K562 (cell line): ENCODE measurements at regions not wholly inside any gene's neighbourhood (a gene's known extent, or its start where the extent isn't known, plus 50 kb on each side); places are given as distances from the start of the nearest gene placed in this dataset.

Experiments
- ATAC-seq: fragments of 200-7000 bp; cut with Tn5 transposase; 3 replicates; pipeline ENCODE4 v1.9.1; 2020; ENCODE audit warnings: moderate library complexity
- BruUV-seq: library from RNA; stranded (reverse); fragments of 400-500 nt; replicated peaks from 2 replicates; lab custom pipeline; 2021; lab: Mats Ljungman, UMichigan
- CTCF ChIA-PET: fragments of 300-600 bp; formaldehyde crosslinking; extraction: SDS; loops from one replicate; lab custom pipeline; 2021; ENCODE audit warnings: low intra/inter-chr PET ratio; lab: Yijun Ruan, JAX
- POLR2A ChIA-PET: fragments of 300-600, 350-650 bp; sonication (Branson Sonifier 250); formaldehyde crosslinking; extraction: SDS; loops from one replicate; lab custom pipeline; 2021; ENCODE audit warnings: antibody characterized with exemption, inconsistent platforms; lab: Yijun Ruan, JAX
- DNase-seq, 4 experiments: peaks; one replicate each; pipeline versions ENCODE4 v3.0.0 to v3.0.0-alpha.2; 2011 to 2018; ENCODE audit warnings: low spot score in 3 of 4, mixed read lengths in 3 of 4; ENCODE audit errors: extremely low read depth in 1 of 4
- FAIRE-seq: peaks from 2 replicates; lab custom pipeline; 2011; peaks lifted over from hg19 to GRCh38; lab: Jason Lieb, UNC
- H2AFZ ChIP-seq: 2 replicates; pipeline ENCODE4 v1.6.0; 2011; ENCODE audit warnings: low read depth, low read length, control low read depth, inconsistent platforms
- H3K27ac ChIP-seq: fragments of 200-600 bp; 3 replicates; pipeline ENCODE4 v1.8.0; 2011; ENCODE audit warnings: low read depth, mild to moderate bottlenecking, control low read depth, inconsistent platforms, low read length, moderate library complexity, mixed read lengths; ENCODE audit errors: extremely low read depth
- H3K27me3 ChIP-seq, 2 experiments: fragments of 300-600 bp in 1 of 2; 2 replicates in 1 of 2; 3 replicates in 1 of 2; pipeline versions ENCODE4 v1.6.0 to v1.8.0; 2011; ENCODE audit warnings: inconsistent platforms in 2 of 2, low read length in 2 of 2, mild to moderate bottlenecking in 1 of 2, mixed read lengths in 1 of 2, moderate library complexity in 1 of 2; ENCODE audit not compliant: control insufficient read depth in 2 of 2, insufficient read depth in 2 of 2
- H3K36me3 ChIP-seq: fragments of 300-600 bp; 3 replicates; pipeline ENCODE4 v1.8.0; 2011; ENCODE audit warnings: mild to moderate bottlenecking, low read length, inconsistent platforms; ENCODE audit not compliant: control insufficient read depth, insufficient read depth
- H3K4me1 ChIP-seq, 2 experiments: fragments of 200-600 bp in 1 of 2; replicated peaks in 1 of 2; 2 replicates in 1 of 2; 3 replicates in 1 of 2; pipeline versions ENCODE4 v1.5.1 to v1.8.0; 2011; ENCODE audit warnings: inconsistent platforms in 2 of 2, low read length in 2 of 2, mild to moderate bottlenecking in 1 of 2, mixed read lengths in 1 of 2, moderate library complexity in 1 of 2; ENCODE audit not compliant: control insufficient read depth in 2 of 2, insufficient read depth in 2 of 2
- H3K4me2 ChIP-seq: 2 replicates; pipeline ENCODE4 v1.6.1; 2011; ENCODE audit warnings: low read length, control low read depth, inconsistent platforms, mixed read lengths; ENCODE audit not compliant: insufficient read depth
- H3K4me3 ChIP-seq: fragments of 200-600 bp; sonication (generic), shearing (Covaris generic); 2 replicates; pipeline ENCODE4 v1.5.1; 2016; ENCODE audit warnings: control low read depth, inconsistent platforms
- H3K79me2 ChIP-seq: fragments of 200-600 bp; 3 replicates; pipeline ENCODE4 v1.8.0; 2011; ENCODE audit warnings: low read length, inconsistent platforms; ENCODE audit not compliant: control insufficient read depth, insufficient read depth
- H3K9ac ChIP-seq, 2 experiments: 2 replicates each; pipeline versions ENCODE4 v1.6.0 to v1.6.1; 2011; ENCODE audit warnings: low read depth in 2 of 2, low read length in 2 of 2, control low read depth in 1 of 2, inconsistent platforms in 1 of 2, mild to moderate bottlenecking in 1 of 2, mixed read lengths in 1 of 2; ENCODE audit not compliant: insufficient read depth in 1 of 2
- H3K9me1 ChIP-seq: one replicate; pipeline ENCODE4 v1.6.0; 2011; ENCODE audit warnings: inconsistent platforms, mild to moderate bottlenecking, low read length, moderate library complexity; ENCODE audit not compliant: control insufficient read depth, insufficient read depth
- H3K9me3 ChIP-seq: replicated peaks from 2 replicates; pipeline ENCODE4 v1.5.1; 2011; ENCODE audit warnings: low read depth, low read length, inconsistent platforms; ENCODE audit not compliant: control insufficient read depth, insufficient read depth
- H4K20me1 ChIP-seq: replicated peaks from 2 replicates; pipeline ENCODE4 v1.6.1; 2011; ENCODE audit warnings: low read length, inconsistent platforms, mixed read lengths; ENCODE audit not compliant: control insufficient read depth, insufficient read depth
- ARHGAP35 ChIP-seq: fragments of 450-650 bp; IDR thresholded peaks from 2 replicates; pipeline ENCODE4 v1.6.1; 2018; ENCODE audit not compliant: partially characterized antibody
- ATF1 ChIP-seq, 2 experiments: fragments of 450-650 bp in 1 of 2; IDR thresholded peaks; 2 replicates each; pipeline ENCODE4 v1.6.1; 2016; ENCODE audit warnings: missing compliant biosample characterization in 1 of 2, missing genetic modification characterization in 1 of 2
- CC2D1A ChIP-seq: fragments of 450-650 bp; IDR thresholded peaks from 2 replicates; pipeline ENCODE4 v1.6.1; 2017; ENCODE audit warnings: mild to moderate bottlenecking
- ETV5 ChIP-seq: sonication (generic); formaldehyde crosslinking; IDR thresholded peaks from 2 replicates; pipeline ENCODE4 v1.4.0; 2020; ENCODE audit warnings: low read depth, mild to moderate bottlenecking, missing genetic modification reagents
- EZH2 ChIP-seq: IDR thresholded peaks from 2 replicates; pipeline ENCODE4 v1.6.1; 2012; ENCODE audit warnings: low read depth, mild to moderate bottlenecking, inconsistent platforms, low read length, borderline replicate concordance
- FOXJ3 ChIP-seq: sonication (generic); formaldehyde crosslinking; IDR thresholded peaks from 2 replicates; pipeline ENCODE4 v1.4.0; 2020; ENCODE audit warnings: mild to moderate bottlenecking, missing genetic modification reagents
- GABPB2 ChIP-seq: fragments of 250-450 bp; sonication (Bioruptor Pico); conservative IDR thresholded peaks from 2 replicates; pipeline ENCODE4 v1.5.1; 2021; ENCODE audit warnings: mild to moderate bottlenecking
- MCM3 ChIP-seq: fragments of 450-650 bp; IDR thresholded peaks from 2 replicates; pipeline ENCODE4 v1.6.1; 2016
- MEIS2 ChIP-seq: fragments of 450-650 bp; IDR thresholded peaks from 2 replicates; pipeline ENCODE4 v1.6.1; 2014; ENCODE audit warnings: mild to moderate bottlenecking; ENCODE audit not compliant: partially characterized antibody
- NFATC3 ChIP-seq: fragments of 450-650 bp; IDR thresholded peaks from 2 replicates; pipeline ENCODE4 v1.6.1; 2017; ENCODE audit warnings: mild to moderate bottlenecking
- NFIC ChIP-seq: fragments of 450-650 bp; IDR thresholded peaks from 2 replicates; pipeline ENCODE4 v1.6.1; 2017; ENCODE audit warnings: mild to moderate bottlenecking, inconsistent platforms
- PHF21A ChIP-seq: fragments of 450-650 bp; IDR thresholded peaks from 2 replicates; pipeline ENCODE4 v1.6.1; 2017; ENCODE audit warnings: low read depth, borderline replicate concordance
- SAFB2 ChIP-seq: fragments of 200-400 bp; formaldehyde crosslinking; IDR thresholded peaks from 2 replicates; pipeline ENCODE4 v1.6.1; 2018; ENCODE audit warnings: borderline replicate concordance, low read length, low read depth, moderate library complexity; ENCODE audit not compliant: severe bottlenecking
- YBX1 ChIP-seq: fragments of 450-650 bp; IDR thresholded peaks from 2 replicates; pipeline ENCODE4 v1.7.1; 2016; ENCODE audit warnings: mild to moderate bottlenecking
- ZFP36 ChIP-seq: fragments of 150-350 bp; IDR thresholded peaks from 2 replicates; pipeline ENCODE4 v1.6.1; 2018; ENCODE audit warnings: low read length, low read depth; ENCODE audit not compliant: partially characterized antibody
- ZNF224 ChIP-seq: sonication (generic); formaldehyde crosslinking; IDR thresholded peaks from 2 replicates; pipeline ENCODE4 v1.8.0; 2022; ENCODE audit warnings: mild to moderate bottlenecking, missing genetic modification reagents
- WGBS: fragments of 100-300 bp; shearing (Covaris generic); methylation state at CpG from one replicate; pipeline ENCODE4 v1.1.6; 2016; ENCODE audit warnings: low coverage, mixed read lengths; ENCODE audit not compliant: insufficient coverage; ENCODE audit errors: missing lambda C conversion rate; 5-methylcytosine and 5-hydroxymethylcytosine counted together
- in situ Hi-C: fragments of 300-500 bp; cut with MboI; formaldehyde crosslinking; loops from 4 replicates; pipeline ENCODE4 v1.15.0; 2018; ENCODE audit warnings: inconsistent platforms, mixed read lengths
- intact Hi-C: fragments of 100-400 bp; cut with micrococcal nuclease; formaldehyde crosslinking; loops from 2 replicates; pipeline ENCODE4 v1.14.2; 2022
- TF ChIP-seq, protein P1 (sequence below): fragments of 450-650 bp; formaldehyde crosslinking; conservative IDR thresholded peaks from 2 replicates; pipeline ENCODE4 v1.4.0; 2022; ENCODE audit warnings: mild to moderate bottlenecking, missing genetic modification characterization
- TF ChIP-seq, protein P2 (sequence below), 2 experiments: fragments of 250-450 bp in 1 of 2; fragments of 450-650 bp in 1 of 2; sonication (Bioruptor Pico) in 1 of 2; IDR thresholded peaks; 2 replicates each; pipeline versions ENCODE4 v1.6.1 to v1.8.0; 2016 to 2021; ENCODE audit warnings: mild to moderate bottlenecking in 2 of 2, moderate library complexity in 2 of 2, missing compliant biosample characterization in 1 of 2, missing genetic modification characterization in 1 of 2

DNA sequence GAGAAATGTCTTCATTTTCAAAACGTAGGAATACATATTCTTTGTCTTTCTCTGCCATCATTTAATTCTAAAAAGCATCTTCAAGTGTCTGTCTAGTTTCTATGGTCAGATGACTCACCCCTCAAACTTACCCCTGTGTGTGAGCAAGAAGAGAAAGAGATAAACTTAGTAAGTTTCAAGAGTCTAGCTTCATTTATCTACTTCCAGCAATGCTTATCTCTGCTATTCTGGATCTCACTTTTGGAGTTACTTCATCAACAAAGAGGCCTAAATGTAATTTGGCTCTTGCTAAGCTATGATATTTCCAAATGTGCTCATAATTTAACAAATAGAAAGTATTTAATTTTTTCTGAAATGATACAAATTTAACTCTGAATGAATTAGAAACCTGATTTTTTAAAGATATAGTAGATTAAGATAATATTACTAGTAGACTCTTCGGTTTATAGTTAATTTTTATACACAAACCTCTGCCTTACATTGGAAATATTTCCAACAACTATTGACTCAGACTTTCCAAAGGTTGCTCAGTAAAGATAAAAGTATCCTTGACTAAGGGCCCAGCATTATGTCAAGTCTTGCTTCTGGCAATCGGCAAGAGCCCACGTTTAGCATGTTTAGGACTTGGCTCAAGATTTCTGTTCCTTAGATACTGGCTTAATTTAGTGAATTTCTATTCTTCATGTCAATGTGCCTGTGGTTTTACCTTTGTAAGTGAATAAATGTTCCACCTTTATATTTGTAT lies 1511.0 kb upstream of the SLC10A2 start:
- no peak for FAIRE-seq
- in situ Hi-C loops: no loop called here

DNA sequence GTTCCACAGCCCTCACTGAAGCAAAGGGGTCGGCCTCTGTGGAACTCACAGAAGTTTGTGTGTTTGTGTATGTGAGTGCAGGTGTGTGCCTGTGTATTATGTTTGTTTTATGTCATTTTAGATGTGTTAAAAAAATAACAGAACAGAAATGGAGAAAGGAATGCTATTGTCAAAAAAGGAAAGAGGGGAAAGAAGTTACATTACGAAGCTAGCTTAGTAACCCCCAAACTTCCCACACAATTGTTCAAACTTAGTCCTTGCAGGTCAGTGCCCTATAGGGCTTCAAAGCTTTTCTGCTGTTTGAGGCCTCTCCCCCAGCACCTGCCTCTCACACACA lies 1505.6 kb upstream of the SLC10A2 start:
- DNase-seq: no peak
- Histone ChIP-seq H3K79me2 (no peaks in the 10 kb centered on the region), H3K27me3 (no peaks in the 10 kb centered on the region), H3K4me1 (no peaks in the 10 kb centered on the region), H2AFZ (no peak overlapping the region), H3K36me3 (no peaks in the 10 kb centered on the region), H4K20me1 (no peaks in the 10 kb centered on the region), H3K9ac (no peak overlapping the region), H3K4me3 (no peak overlapping the region), H3K27ac (no peak overlapping the region), H3K9me1 (no peaks in the 10 kb centered on the region), H3K4me2 (no peak overlapping the region), H3K9me3 (no peaks in the 10 kb centered on the region)
- CTCF ChIA-PET: interaction anchor here (0.7 kb wide), 1 partner anchor 1942 kb away, joined by 3 read pairs; no protein-coding TSS in a partner anchor
- 0% methylated on average over 1 of the region's 2 CpGs for WGBS
- BruUV-seq: no TSS peak
- ATAC-seq: no peak
- POLR2A ChIA-PET: no interaction called here
- in situ Hi-C loops: no loop called here
- intact Hi-C loops: no loop called here
- FAIRE-seq: no peak
- no peak for TF ChIP-seq SAFB2
- TF ChIP-seq ZNF224 (CRISPR knock-in tag): no peak
- TF ChIP-seq GABPB2 (CRISPR knock-in tag): no peak
- TF ChIP-seq EZH2: no peak
- TF ChIP-seq CC2D1A: no peak
- no peak for TF ChIP-seq FOXJ3 (CRISPR knock-in tag)
- no peak for TF ChIP-seq ATF1 (CRISPR knock-in tag; IDR thresholded peaks at IDR 0.05)
- TF ChIP-seq ATF1 (tag; IDR thresholded peaks at IDR 0.05): no peak
- TF ChIP-seq ETV5 (CRISPR knock-in tag): no peak
- no peak for TF ChIP-seq MCM3
- no peak for TF ChIP-seq YBX1
- TF ChIP-seq PHF21A: no peak
- no peak for TF ChIP-seq NFIC
- TF ChIP-seq NFATC3: no peak
- TF ChIP-seq, protein P1, sequence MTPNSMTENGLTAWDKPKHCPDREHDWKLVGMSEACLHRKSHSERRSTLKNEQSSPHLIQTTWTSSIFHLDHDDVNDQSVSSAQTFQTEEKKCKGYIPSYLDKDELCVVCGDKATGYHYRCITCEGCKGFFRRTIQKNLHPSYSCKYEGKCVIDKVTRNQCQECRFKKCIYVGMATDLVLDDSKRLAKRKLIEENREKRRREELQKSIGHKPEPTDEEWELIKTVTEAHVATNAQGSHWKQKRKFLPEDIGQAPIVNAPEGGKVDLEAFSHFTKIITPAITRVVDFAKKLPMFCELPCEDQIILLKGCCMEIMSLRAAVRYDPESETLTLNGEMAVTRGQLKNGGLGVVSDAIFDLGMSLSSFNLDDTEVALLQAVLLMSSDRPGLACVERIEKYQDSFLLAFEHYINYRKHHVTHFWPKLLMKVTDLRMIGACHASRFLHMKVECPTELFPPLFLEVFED (CRISPR knock-in tag): no peak

More for the DNA sequence above, 1511.0 kb upstream of the SLC10A2 start:
- H4K20me1 ChIP-seq: no peaks in the 10 kb centered on the region
- no peaks in the 10 kb centered on the region for H3K36me3 ChIP-seq
- no peak overlapping the region for H3K9ac ChIP-seq
- H3K79me2 ChIP-seq: no peaks in the 10 kb centered on the region
- no peaks in the 10 kb centered on the region for H3K27me3 ChIP-seq
- H3K9me3 ChIP-seq: no peaks in the 10 kb centered on the region
- POLR2A ChIA-PET: no interaction called here
- H3K27ac ChIP-seq: no peak overlapping the region
- TF ChIP-seq, protein P2, sequence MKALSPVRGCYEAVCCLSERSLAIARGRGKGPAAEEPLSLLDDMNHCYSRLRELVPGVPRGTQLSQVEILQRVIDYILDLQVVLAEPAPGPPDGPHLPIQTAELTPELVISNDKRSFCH (CRISPR knock-in tag; IDR thresholded peaks at IDR 0.05): no peak
- TF ChIP-seq, protein P2 (tag; IDR thresholded peaks at IDR 0.05): no peak
- TF ChIP-seq ARHGAP35: no peak
- no peak for TF ChIP-seq MEIS2
- TF ChIP-seq ZFP36: no peak
- H3K4me3 ChIP-seq: no peak overlapping the region
- WGBS: 0% methylated on average over 4 of the region's 4 CpGs
- BruUV-seq: no TSS peak
- no peaks in the 10 kb centered on the region for H3K4me1 ChIP-seq
- intact Hi-C loops: no loop called here
- CTCF ChIA-PET: no interaction called here
- no peak overlapping the region for H3K4me2 ChIP-seq
- no peak overlapping the region for H2AFZ ChIP-seq
- DNase-seq (no peak), ATAC-seq (no peak)
- no peaks in the 10 kb centered on the region for H3K9me1 ChIP-seq
